MM.1S (cell line): ENCODE measurements at regions not wholly inside any gene's neighbourhood (a gene's known extent, or its start where the extent isn't known, plus 50 kb on each side); places are given as distances from the start of the nearest gene placed in this dataset.

Experiments used
- CTCF ChIP-seq: fragments of 300-600 bp; sonication (generic); IDR thresholded peaks from 2 replicates; pipeline ENCODE4 v1.5.1; 2016; ENCODE audit warnings: antibody characterized with exemption, low read length, mixed read lengths
- EZH2 ChIP-seq: fragments of 300-600 bp; sonication (generic); optimal IDR thresholded peaks from 2 replicates; pipeline ENCODE3; 2017; ENCODE audit warnings: low read depth, mild to moderate bottlenecking, antibody characterized with exemption, low read length, mixed read lengths

DNA sequence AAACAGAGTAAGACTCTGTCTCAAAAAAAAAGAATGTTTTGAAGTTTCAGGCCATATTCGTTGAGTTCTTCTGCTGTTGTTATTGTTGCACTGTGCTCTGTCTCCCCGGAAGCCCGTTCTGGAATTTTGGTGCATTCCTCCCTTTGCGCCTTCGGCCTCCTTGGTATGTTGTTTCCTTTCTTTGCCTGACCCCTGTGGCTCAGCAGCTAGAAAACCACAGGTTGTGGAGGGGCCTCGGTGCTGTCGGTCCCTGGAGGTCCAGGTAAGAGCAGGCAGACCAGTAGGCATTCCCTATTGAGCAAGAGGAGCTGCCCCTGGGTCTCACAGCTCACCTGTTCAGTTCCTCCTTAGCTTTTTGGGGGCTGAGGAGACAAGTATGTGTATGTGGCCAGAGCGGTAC is 51.0 kb upstream of the DLG1 start:
- TF ChIP-seq CTCF, result no peak
- TF ChIP-seq EZH2, result no peak
